Uterus (tissue), 3 donors: ENCODE measurements at regions not wholly inside any gene's neighbourhood (a gene's known extent, or its start where the extent isn't known, plus 50 kb on each side); places are given as distances from the start of the nearest gene placed in this dataset.
"Not testable (repeated sequence)": the region's sequence is repeated elsewhere in the genome, so short reads cannot be mapped to it uniquely, and the experiment has no call there.

ENCODE experiments used
- DNase-seq, 2 donors: peaks; one replicate each; pipeline ENCODE4 v3.0.0-alpha.2; 2019 to 2020
- H3K27ac ChIP-seq, 2 donors: fragments of 200-600 bp; sonication (generic); 1 replicate in 1 of 2; 2 replicates in 1 of 2; pipeline ENCODE4 v1.5.1; 2016 to 2018
- H3K27me3 ChIP-seq, 2 donors: fragments of 200-600 bp; sonication (generic); one replicate each; pipeline ENCODE4 v1.5.1; 2018 to 2019; ENCODE audit warnings: control low read depth in 1 of 2
- H3K36me3 ChIP-seq, 2 donors: fragments of 200-600 bp; sonication (generic); one replicate each; pipeline ENCODE4 v1.5.1; 2019; ENCODE audit warnings: control low read depth in 1 of 2
- H3K4me1 ChIP-seq, 2 donors: fragments of 200-600 bp; sonication (generic); one replicate each; pipeline ENCODE4 v1.5.1; 2018 to 2019; ENCODE audit warnings: control low read depth in 1 of 2
- H3K4me3 ChIP-seq, 2 donors: fragments of 200-600 bp; sonication (generic); 1 replicate in 1 of 2; 2 replicates in 1 of 2; pipeline ENCODE4 v1.5.1; 2018 to 2019; ENCODE audit warnings: mild to moderate bottlenecking in 1 of 2
- H3K9me3 ChIP-seq, 2 donors: fragments of 200-600 bp; sonication (generic); one replicate each; pipeline ENCODE4 v1.5.1; 2019; ENCODE audit warnings: control low read depth in 1 of 2
- POLR2A ChIP-seq, 2 donors: fragments of 450-650 bp; IDR thresholded peaks; one replicate each; pipeline ENCODE4 v1.6.1; 2016; ENCODE audit warnings: antibody characterized with exemption in 2 of 2, mild to moderate bottlenecking in 1 of 2, moderate library complexity in 1 of 2
- intact Hi-C: fragments of 100-400 bp; cut with DNase I; formaldehyde crosslinking; loops from one replicate; pipeline ENCODE4 v1.15.1; 2023; ENCODE audit warnings: low total_unique reads
- TF ChIP-seq, protein P1 (sequence below), 4 experiments: fragments of 200-600 bp in 2 of 4; fragments of 450-650 bp in 2 of 4; sonication (generic) in 2 of 4; IDR thresholded peaks; one replicate each; pipeline ENCODE4 v1.5.1; 2016 to 2019; ENCODE audit warnings: antibody characterized with exemption in 4 of 4, mild to moderate bottlenecking in 2 of 4, moderate library complexity in 1 of 4
- donor health status: DM: yes; HTN: yes; CAD: no.

- Histone ChIP-seq H3K4me1 (no peaks in the 10 kb centered on the region), H3K36me3 (no peaks in the 10 kb centered on the region), H3K4me3 (no peak overlapping the region), H3K27me3 (no peaks in the 10 kb centered on the region), H3K27ac (no peak overlapping the region), H3K9me3 (no peaks in the 10 kb centered on the region)
- DNase-seq: no peak
- TF ChIP-seq POLR2A (IDR thresholded peaks at IDR 0.05): no peak
- TF ChIP-seq, protein P1, sequence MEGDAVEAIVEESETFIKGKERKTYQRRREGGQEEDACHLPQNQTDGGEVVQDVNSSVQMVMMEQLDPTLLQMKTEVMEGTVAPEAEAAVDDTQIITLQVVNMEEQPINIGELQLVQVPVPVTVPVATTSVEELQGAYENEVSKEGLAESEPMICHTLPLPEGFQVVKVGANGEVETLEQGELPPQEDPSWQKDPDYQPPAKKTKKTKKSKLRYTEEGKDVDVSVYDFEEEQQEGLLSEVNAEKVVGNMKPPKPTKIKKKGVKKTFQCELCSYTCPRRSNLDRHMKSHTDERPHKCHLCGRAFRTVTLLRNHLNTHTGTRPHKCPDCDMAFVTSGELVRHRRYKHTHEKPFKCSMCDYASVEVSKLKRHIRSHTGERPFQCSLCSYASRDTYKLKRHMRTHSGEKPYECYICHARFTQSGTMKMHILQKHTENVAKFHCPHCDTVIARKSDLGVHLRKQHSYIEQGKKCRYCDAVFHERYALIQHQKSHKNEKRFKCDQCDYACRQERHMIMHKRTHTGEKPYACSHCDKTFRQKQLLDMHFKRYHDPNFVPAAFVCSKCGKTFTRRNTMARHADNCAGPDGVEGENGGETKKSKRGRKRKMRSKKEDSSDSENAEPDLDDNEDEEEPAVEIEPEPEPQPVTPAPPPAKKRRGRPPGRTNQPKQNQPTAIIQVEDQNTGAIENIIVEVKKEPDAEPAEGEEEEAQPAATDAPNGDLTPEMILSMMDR (IDR thresholded peaks at IDR 0.05): no peak
- intact Hi-C loops: loop anchor here (5.0 kb wide), 1 partner anchor 189 kb away; no protein-coding TSS in a partner anchor
Observed at GRCh38 chr17:45643591-45643990, 140.5 kb upstream of the CRHR1 start.

- H3K9me3 ChIP-seq, H3K4me3 ChIP-seq, H3K36me3 ChIP-seq, H3K27ac ChIP-seq, DNase-seq, H3K27me3 ChIP-seq, H3K4me1 ChIP-seq: not testable (repeated sequence)
- intact Hi-C loops: loop anchor here (5.0 kb wide), 1 partner anchor 188 kb away; no protein-coding TSS in a partner anchor
Observed at GRCh38 chr17:45644637-45645036, 139.5 kb upstream of the CRHR1 start.

DNA sequence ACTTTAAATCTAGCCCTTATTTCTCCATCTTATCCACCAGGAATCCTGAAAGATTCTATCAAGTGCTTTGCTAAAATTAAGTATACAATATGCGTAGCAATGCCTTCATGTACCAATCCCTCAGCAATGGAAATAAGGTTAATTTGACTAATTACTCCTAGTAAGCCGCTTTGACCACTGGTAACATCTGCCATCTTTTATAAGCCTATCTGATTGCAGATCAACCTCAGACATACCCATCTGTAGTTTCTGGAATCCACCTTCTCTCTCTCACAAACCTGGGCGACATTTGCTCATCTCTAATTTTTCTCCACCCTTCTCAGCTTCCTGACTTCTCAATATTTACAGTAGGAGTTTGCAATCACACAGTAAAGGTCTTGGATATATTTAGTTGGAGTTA, 138.8 kb upstream of the CRHR1 start:
- H3K4me1 ChIP-seq: no peaks in the 10 kb centered on the region
- TF ChIP-seq, protein P1 (IDR thresholded peaks at IDR 0.05): no peak
- TF ChIP-seq POLR2A (IDR thresholded peaks at IDR 0.05): no peak
- no peak overlapping the region for H3K27ac ChIP-seq
- no peaks in the 10 kb centered on the region for H3K36me3 ChIP-seq
- H3K27me3 ChIP-seq: no peaks in the 10 kb centered on the region
- intact Hi-C loops: no loop called here
- no peak for DNase-seq
- H3K9me3 ChIP-seq: no peaks in the 10 kb centered on the region
- H3K4me3 ChIP-seq: no peak overlapping the region

DNA sequence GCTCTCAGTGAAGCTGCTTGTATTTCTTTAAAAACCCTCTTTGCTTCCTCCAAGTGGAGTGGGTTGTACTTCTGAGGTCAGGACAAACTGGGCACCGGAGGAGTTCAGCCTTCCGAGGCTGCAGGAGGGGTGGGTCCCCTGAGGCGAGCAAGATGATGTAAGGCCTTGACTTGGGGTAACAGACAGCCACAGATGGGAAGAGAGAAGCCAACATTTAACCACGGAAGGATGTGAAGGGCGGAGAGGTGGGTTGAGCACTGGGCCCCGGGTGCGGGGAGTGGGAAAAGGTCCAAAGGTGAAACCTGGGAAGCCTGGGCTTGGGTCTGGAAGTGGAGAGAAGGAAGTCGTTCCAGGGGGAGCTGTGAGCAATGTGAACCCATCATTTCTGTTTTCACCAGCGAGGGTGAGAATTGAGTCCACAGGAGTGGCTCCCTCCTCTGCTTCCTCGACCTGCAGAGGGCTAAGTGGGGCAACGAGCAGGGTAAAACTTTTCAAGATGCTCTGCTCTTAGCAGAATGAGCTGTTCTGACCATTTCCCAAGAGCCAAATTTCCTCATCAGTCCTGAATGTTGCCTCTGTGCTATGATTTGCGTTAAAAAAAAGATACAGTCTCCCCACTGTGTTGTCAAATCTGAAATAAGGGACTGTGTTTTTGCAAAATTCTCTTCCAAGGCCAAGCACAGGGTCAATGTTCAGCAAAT, 137.7 kb upstream of the CRHR1 start:
- TF ChIP-seq, protein P1 (IDR thresholded peaks at IDR 0.05): no peak
- no peak for TF ChIP-seq POLR2A (IDR thresholded peaks at IDR 0.05)
- intact Hi-C loops: no loop called here
- no peak for DNase-seq
- Histone ChIP-seq H3K4me1 (no peaks in the 10 kb centered on the region), H3K36me3 (no peaks in the 10 kb centered on the region), H3K4me3 (no peak overlapping the region), H3K9me3 (no peaks in the 10 kb centered on the region), H3K27ac (no peak overlapping the region), H3K27me3 (no peaks in the 10 kb centered on the region)

DNA sequence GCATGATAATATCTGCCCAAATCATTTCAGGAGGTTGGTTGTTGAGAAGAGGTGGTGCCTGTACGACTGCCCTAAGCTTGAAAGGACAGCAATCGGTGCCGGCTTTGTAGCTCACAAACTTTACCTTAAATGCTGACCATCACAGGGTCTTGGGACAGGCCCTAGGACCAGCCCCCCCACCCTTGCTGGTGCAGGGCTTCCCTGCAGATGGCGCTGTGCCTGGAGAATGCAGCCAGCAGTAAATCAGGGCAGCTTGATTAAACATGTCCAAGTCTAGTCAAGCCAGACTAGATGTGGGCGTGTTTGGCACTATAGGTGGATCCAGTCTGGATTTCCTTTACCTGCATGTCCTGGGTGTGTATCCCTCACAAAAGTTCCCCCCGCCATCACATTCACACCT, 135.5 kb upstream of the CRHR1 start:
- intact Hi-C loops: no loop called here
- Histone ChIP-seq H3K4me3 (no peak overlapping the region), H3K4me1 (no peaks in the 10 kb centered on the region), H3K36me3 (no peaks in the 10 kb centered on the region), H3K27me3 (peaks cover 0 to 3% of the 10 kb centered on the region in 2 donors), H3K9me3 (no peaks in the 10 kb centered on the region), H3K27ac (no peak overlapping the region)
- DNase-seq: no peak
- no peak for TF ChIP-seq POLR2A (IDR thresholded peaks at IDR 0.05)
- TF ChIP-seq, protein P1 (IDR thresholded peaks at IDR 0.05): no peak
